ENCODE measurements at regions not wholly inside any gene's neighbourhood (a gene's known extent, or its start where the extent isn't known, plus 50 kb on each side); places are given as distances from the start of the nearest gene placed in this dataset.

GRCh38 chrX:112355931-112356330 is 273.4 kb upstream of the TRPC5 start:
- CTCF ChIA-PET: no interaction called here
- Histone ChIP-seq H3K9me3 (ENCODE audit: low read length) (no peaks in the 10 kb centered on the region), H3K27me3 (ENCODE audit: insufficient read depth, low read length, poor library complexity, severe bottlenecking) (no peaks in the 10 kb centered on the region), H3K27ac (ENCODE audit: low read depth, low read length) (no peak overlapping the region), H3K36me3 (ENCODE audit: insufficient read depth, low read length) (no peaks in the 10 kb centered on the region), H3K4me1 (ENCODE audit: insufficient read depth, low read length) (no peaks in the 10 kb centered on the region), H3K4me3 (ENCODE audit: low read length) (no peak overlapping the region)
- DNase-seq: no peak
- no peaks in the 10 kb centered on the region for H3K4me1 Mint-ChIP-seq
- POLR2A ChIA-PET: no interaction called here
- no peak overlapping the region for H3K27ac Mint-ChIP-seq
- peaks cover 0 to 2% (median 0%) of the 10 kb centered on the region in 5 donors for H3K9me3 Mint-ChIP-seq
- peaks cover 0 to 4% of the 10 kb centered on the region in 2 donors for H3K27me3 Mint-ChIP-seq
- no peaks in the 10 kb centered on the region for H3K36me3 Mint-ChIP-seq
- no peak overlapping the region for H3K4me3 Mint-ChIP-seq

GRCh38 chrX:112341598-112341997 is 259.0 kb upstream of the TRPC5 start:
- Mint-ChIP-seq H3K4me1 (no peaks in the 10 kb centered on the region), H3K4me3 (no peak overlapping the region), H3K36me3 (no peaks in the 10 kb centered on the region), H3K27me3 (peaks cover 0 to 1% of the 10 kb centered on the region in 2 donors), H3K27ac (no peak overlapping the region), H3K9me3 (peaks cover 0 to 2% (median 0%) of the 10 kb centered on the region in 5 donors)
- no peaks in the 10 kb centered on the region for H3K27me3 ChIP-seq (ENCODE audit: insufficient read depth, low read length, poor library complexity, severe bottlenecking)
- no peak overlapping the region for H3K27ac ChIP-seq (ENCODE audit: low read depth, low read length)
- H3K4me3 ChIP-seq (ENCODE audit: low read length): no peak overlapping the region
- POLR2A ChIA-PET: no interaction called here
- no peaks in the 10 kb centered on the region for H3K36me3 ChIP-seq (ENCODE audit: insufficient read depth, low read length)
- no peaks in the 10 kb centered on the region for H3K9me3 ChIP-seq (ENCODE audit: low read length)
- CTCF ChIA-PET: no interaction called here
- DNase-seq: no peak
- no peaks in the 10 kb centered on the region for H3K4me1 ChIP-seq (ENCODE audit: insufficient read depth, low read length)

GRCh38 chrX:112313201-112313600 is 230.6 kb upstream of the TRPC5 start:
- H3K36me3 ChIP-seq (ENCODE audit: insufficient read depth, low read length): no peaks in the 10 kb centered on the region
- no peaks in the 10 kb centered on the region for H3K9me3 Mint-ChIP-seq
- no peaks in the 10 kb centered on the region for H3K9me3 ChIP-seq (ENCODE audit: low read length)
- H3K27ac Mint-ChIP-seq: no peak overlapping the region
- H3K4me3 ChIP-seq (ENCODE audit: low read length): no peak overlapping the region
- H3K4me1 ChIP-seq (ENCODE audit: insufficient read depth, low read length): no peaks in the 10 kb centered on the region
- POLR2A ChIA-PET: no interaction called here
- H3K4me3 Mint-ChIP-seq: no peak overlapping the region
- no peak for DNase-seq
- no peaks in the 10 kb centered on the region for H3K27me3 ChIP-seq (ENCODE audit: insufficient read depth, low read length, poor library complexity, severe bottlenecking)
- CTCF ChIA-PET: no interaction called here
- no peaks in the 10 kb centered on the region for H3K4me1 Mint-ChIP-seq
- H3K27ac ChIP-seq (ENCODE audit: low read depth, low read length): no peak overlapping the region
- no peaks in the 10 kb centered on the region for H3K27me3 Mint-ChIP-seq
- no peaks in the 10 kb centered on the region for H3K36me3 Mint-ChIP-seq

GRCh38 chrX:112306027-112306426 is 223.5 kb upstream of the TRPC5 start:
- Mint-ChIP-seq H3K36me3 (no peaks in the 10 kb centered on the region), H3K9me3 (peaks cover 0 to 1% (median 0%) of the 10 kb centered on the region in 5 donors), H3K27ac (no peak overlapping the region), H3K4me3 (peak overlapping the region in 1 of 7 donors; percentile 11), H3K4me1 (no peaks in the 10 kb centered on the region), H3K27me3 (peaks cover 0 to 5% of the 10 kb centered on the region in 2 donors)
- ChIA-PET POLR2A (no interaction called here), CTCF (no interaction called here)
- H3K36me3 ChIP-seq (ENCODE audit: insufficient read depth, low read length): no peaks in the 10 kb centered on the region
- no peak overlapping the region for H3K4me3 ChIP-seq (ENCODE audit: low read length)
- no peak for DNase-seq
- H3K4me1 ChIP-seq (ENCODE audit: insufficient read depth, low read length): no peaks in the 10 kb centered on the region
- H3K27ac ChIP-seq (ENCODE audit: low read depth, low read length): no peak overlapping the region
- no peaks in the 10 kb centered on the region for H3K9me3 ChIP-seq (ENCODE audit: low read length)
- H3K27me3 ChIP-seq (ENCODE audit: insufficient read depth, low read length, poor library complexity, severe bottlenecking): no peaks in the 10 kb centered on the region

GRCh38 chrX:112279940-112280339 is 197.4 kb upstream of the TRPC5 start:
- Mint-ChIP-seq H3K27me3 (peaks cover 0 to 4% of the 10 kb centered on the region in 2 donors), H3K4me3 (no peak overlapping the region), H3K4me1 (no peaks in the 10 kb centered on the region), H3K9me3 (no peaks in the 10 kb centered on the region), H3K36me3 (no peaks in the 10 kb centered on the region), H3K27ac (no peak overlapping the region)
- Histone ChIP-seq H3K36me3 (ENCODE audit: insufficient read depth, low read length) (no peaks in the 10 kb centered on the region), H3K9me3 (ENCODE audit: low read length) (no peaks in the 10 kb centered on the region), H3K27ac (ENCODE audit: low read depth, low read length) (no peak overlapping the region), H3K27me3 (ENCODE audit: insufficient read depth, low read length, poor library complexity, severe bottlenecking) (no peaks in the 10 kb centered on the region), H3K4me1 (ENCODE audit: insufficient read depth, low read length) (no peaks in the 10 kb centered on the region), H3K4me3 (ENCODE audit: low read length) (no peak overlapping the region)
- no peak for DNase-seq
- ChIA-PET POLR2A (no interaction called here), CTCF (no interaction called here)

- ChIA-PET CTCF (no interaction called here), POLR2A (no interaction called here)
- H3K9me3 Mint-ChIP-seq: no peaks in the 10 kb centered on the region
- no peaks in the 10 kb centered on the region for H3K36me3 Mint-ChIP-seq
- no peaks in the 10 kb centered on the region for H3K9me3 ChIP-seq (ENCODE audit: low read length)
- H3K27ac Mint-ChIP-seq: no peak overlapping the region
- no peaks in the 10 kb centered on the region for H3K27me3 ChIP-seq (ENCODE audit: insufficient read depth, low read length, poor library complexity, severe bottlenecking)
- no peaks in the 10 kb centered on the region for H3K4me1 Mint-ChIP-seq
- no peak for DNase-seq
- no peak overlapping the region for H3K4me3 ChIP-seq (ENCODE audit: low read length)
- H3K36me3 ChIP-seq (ENCODE audit: insufficient read depth, low read length): no peaks in the 10 kb centered on the region
- peaks cover 0 to 1% of the 10 kb centered on the region in 2 donors for H3K27me3 Mint-ChIP-seq
- no peaks in the 10 kb centered on the region for H3K4me1 ChIP-seq (ENCODE audit: insufficient read depth, low read length)
- no peak overlapping the region for H3K27ac ChIP-seq (ENCODE audit: low read depth, low read length)
- no peak overlapping the region for H3K4me3 Mint-ChIP-seq
Measured at GRCh38 chrX:112270991-112271390, 188.4 kb upstream of the TRPC5 start.

- no peak for DNase-seq
- Histone ChIP-seq H3K27me3 (ENCODE audit: insufficient read depth, low read length, poor library complexity, severe bottlenecking) (no peaks in the 10 kb centered on the region), H3K4me1 (ENCODE audit: insufficient read depth, low read length) (no peaks in the 10 kb centered on the region), H3K4me3 (ENCODE audit: low read length) (no peak overlapping the region), H3K9me3 (ENCODE audit: low read length) (no peaks in the 10 kb centered on the region), H3K36me3 (ENCODE audit: insufficient read depth, low read length) (no peaks in the 10 kb centered on the region), H3K27ac (ENCODE audit: low read depth, low read length) (no peak overlapping the region)
- CTCF ChIA-PET: no interaction called here
- Mint-ChIP-seq H3K27ac (no peak overlapping the region), H3K4me1 (no peaks in the 10 kb centered on the region), H3K27me3 (peaks cover 0 to 6% of the 10 kb centered on the region in 2 donors), H3K36me3 (no peaks in the 10 kb centered on the region), H3K9me3 (peaks cover 0 to 2% (median 0%) of the 10 kb centered on the region in 5 donors), H3K4me3 (no peak overlapping the region)
- POLR2A ChIA-PET: no interaction called here
Measured at GRCh38 chrX:112266136-112266535, 183.6 kb upstream of the TRPC5 start.

GRCh38 chrX:112259375-112259774 is 176.8 kb upstream of the TRPC5 start:
- Histone ChIP-seq H3K4me1 (ENCODE audit: insufficient read depth, low read length) (no peaks in the 10 kb centered on the region), H3K9me3 (ENCODE audit: low read length) (no peaks in the 10 kb centered on the region), H3K36me3 (ENCODE audit: insufficient read depth, low read length) (no peaks in the 10 kb centered on the region), H3K27me3 (ENCODE audit: insufficient read depth, low read length, poor library complexity, severe bottlenecking) (no peaks in the 10 kb centered on the region), H3K4me3 (ENCODE audit: low read length) (no peak overlapping the region), H3K27ac (ENCODE audit: low read depth, low read length) (no peak overlapping the region)
- DNase-seq: no peak
- H3K4me1 Mint-ChIP-seq: no peaks in the 10 kb centered on the region
- H3K9me3 Mint-ChIP-seq: peaks cover 0 to 2% (median 0%) of the 10 kb centered on the region in 5 donors
- no peak overlapping the region for H3K4me3 Mint-ChIP-seq
- POLR2A ChIA-PET: no interaction called here
- peaks cover 0 to 2% of the 10 kb centered on the region in 2 donors for H3K27me3 Mint-ChIP-seq
- CTCF ChIA-PET: no interaction called here
- no peaks in the 10 kb centered on the region for H3K36me3 Mint-ChIP-seq
- no peak overlapping the region for H3K27ac Mint-ChIP-seq

- peaks cover 0 to 4% of the 10 kb centered on the region in 2 donors for H3K27me3 Mint-ChIP-seq
- POLR2A ChIA-PET: no interaction called here
- no peaks in the 10 kb centered on the region for H3K9me3 ChIP-seq (ENCODE audit: low read length)
Measured at GRCh38 chrX:112254896-112255295, 172.3 kb upstream of the TRPC5 start.

More at GRCh38 chrX:112254896-112255295, 172.3 kb upstream of the TRPC5 start:
- Histone ChIP-seq H3K4me3 (ENCODE audit: low read length) (no peak overlapping the region), H3K4me1 (ENCODE audit: insufficient read depth, low read length) (no peaks in the 10 kb centered on the region), H3K27me3 (ENCODE audit: insufficient read depth, low read length, poor library complexity, severe bottlenecking) (no peaks in the 10 kb centered on the region), H3K27ac (ENCODE audit: low read depth, low read length) (no peak overlapping the region), H3K36me3 (ENCODE audit: insufficient read depth, low read length) (no peaks in the 10 kb centered on the region)
- Mint-ChIP-seq H3K4me1 (no peaks in the 10 kb centered on the region), H3K9me3 (no peaks in the 10 kb centered on the region), H3K4me3 (no peak overlapping the region), H3K27ac (no peak overlapping the region), H3K36me3 (no peaks in the 10 kb centered on the region)
- CTCF ChIA-PET: no interaction called here
- DNase-seq: no peak
